ENCODE measurements at regions not wholly inside any gene's neighbourhood (a gene's known extent, or its start where the extent isn't known, plus 50 kb on each side); places are given as distances from the start of the nearest gene placed in this dataset.
A peak's percentile ranks its signal among the peaks of the same experiment; 100 is the strongest.
"Not testable (repeated sequence)": the region's sequence is repeated elsewhere in the genome, so short reads cannot be mapped to it uniquely, and the experiment has no call there.

GRCh38 chr13:48810013-48810412, 156.3 kb downstream of the CYSLTR2 start:
- DNase-seq = no peak

- DNase-seq = no peak
Observed at GRCh38 chr13:48813518-48813917, 159.8 kb downstream of the CYSLTR2 start.

DNA sequence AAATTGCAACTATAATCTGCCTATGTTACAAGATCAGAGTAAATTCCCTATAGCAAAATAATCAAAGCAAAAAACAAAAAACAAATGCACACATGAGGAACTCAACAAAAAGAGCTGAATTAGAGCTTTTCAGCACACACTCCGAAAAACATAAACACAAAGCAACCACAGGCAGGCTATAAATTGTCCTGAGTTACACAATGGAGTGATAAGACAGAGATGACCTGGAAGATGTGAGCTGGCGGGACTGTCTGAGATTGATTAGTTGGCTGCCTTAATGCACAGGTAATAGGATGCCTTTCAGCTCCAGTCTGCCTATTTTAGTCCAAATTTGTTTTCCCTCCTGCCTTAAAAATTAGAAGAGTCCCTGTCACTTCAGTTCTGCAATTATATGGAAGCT, 159.0 kb upstream of the FNDC3A start:
- no peak for DNase-seq

GRCh38 chr13:48817166-48817802, 158.4 kb upstream of the FNDC3A start:
- DNase-seq = no peak

- no peak for DNase-seq
Observed at GRCh38 chr13:48818495-48819356, 157.0 kb upstream of the FNDC3A start.

DNA sequence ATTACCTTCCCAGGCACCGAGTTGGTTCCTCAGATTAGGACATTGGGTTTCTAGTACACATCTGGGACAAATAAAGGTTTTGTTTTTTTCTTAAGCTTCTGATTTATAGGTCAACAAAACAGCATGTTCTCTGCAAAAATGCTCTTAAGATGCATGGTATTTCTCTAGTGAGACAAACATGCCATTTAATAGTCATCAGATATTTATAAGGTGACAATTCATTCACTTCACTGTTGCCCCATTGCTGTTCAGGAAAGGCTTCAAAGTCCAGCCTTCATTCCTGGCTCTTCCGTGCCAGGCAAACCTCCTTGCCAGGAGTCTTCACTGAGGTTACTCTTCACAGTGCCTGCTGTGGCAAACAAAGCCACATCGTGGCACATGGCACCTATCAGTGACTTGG, 156.3 kb upstream of the FNDC3A start:
- no peak for DNase-seq

DNA sequence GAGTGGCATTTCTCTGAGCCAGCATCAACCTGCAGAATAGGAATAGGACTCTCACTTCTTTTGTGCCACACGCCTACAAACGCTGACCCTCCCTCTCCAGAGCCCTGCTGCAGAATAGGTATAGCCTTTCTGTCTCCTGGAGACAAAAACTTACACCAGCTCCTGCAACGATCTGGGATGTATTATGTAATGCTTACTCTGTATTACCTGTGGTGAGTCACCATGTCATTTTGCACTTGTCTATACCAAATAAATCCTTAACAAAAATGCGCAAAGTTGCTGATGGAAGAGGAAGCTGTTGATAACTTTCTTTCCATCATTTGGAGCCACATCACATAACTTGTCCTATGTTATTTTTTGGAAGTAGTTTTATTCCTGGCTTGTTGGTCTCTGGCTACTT, 155.8 kb upstream of the FNDC3A start:
- no peak for DNase-seq

- not testable (repeated sequence) for DNase-seq
Observed at GRCh38 chr13:48823526-48823925, 152.2 kb upstream of the FNDC3A start.

GRCh38 chr13:48826039-48826438, 149.7 kb upstream of the FNDC3A start:
- DNase-seq = no peak

DNA sequence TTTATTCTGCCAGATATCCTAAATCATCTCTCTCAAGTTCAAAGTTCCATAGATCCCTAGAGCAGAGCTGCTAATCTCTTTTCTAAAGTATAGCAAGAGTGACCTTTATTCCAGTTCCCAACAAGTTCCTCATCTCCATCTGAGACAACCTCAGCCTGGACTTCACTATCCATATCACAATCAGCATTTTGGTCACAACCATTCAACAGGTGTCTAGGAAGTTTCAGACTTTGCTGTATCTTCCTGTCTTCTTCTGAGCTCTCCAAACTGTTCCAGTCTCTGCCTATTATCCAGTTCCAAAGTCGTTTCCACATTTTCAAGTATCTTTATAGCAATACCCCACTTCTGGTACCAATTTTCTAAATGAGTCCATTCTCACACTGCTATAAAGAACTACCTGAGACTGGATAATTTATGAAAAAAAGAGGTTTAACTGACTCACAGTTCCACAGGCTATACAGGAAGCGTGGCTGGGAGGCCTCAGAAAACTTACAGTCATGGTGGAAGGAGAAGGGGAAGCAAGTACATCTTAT, 148.7 kb upstream of the FNDC3A start:
- not testable (repeated sequence) for DNase-seq

DNA sequence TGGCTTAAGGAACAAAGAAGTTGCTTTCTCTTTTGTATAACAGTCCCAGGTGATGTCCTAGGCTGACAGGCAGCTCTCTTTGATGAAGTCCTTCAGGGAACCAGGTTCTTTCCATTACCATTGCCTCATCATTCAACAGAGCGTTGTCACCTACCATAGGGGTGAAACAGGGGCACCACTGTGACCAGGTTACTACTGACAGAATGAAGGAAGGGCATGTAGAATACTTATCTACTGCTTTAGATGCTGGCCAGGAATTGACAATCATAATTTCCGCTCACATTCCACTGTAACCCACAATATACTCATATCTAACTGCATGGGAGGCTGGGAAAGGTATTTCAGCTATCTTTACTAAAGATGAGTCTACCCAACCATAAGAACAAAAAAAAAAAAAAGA, 148.0 kb upstream of the FNDC3A start:
- no peak for DNase-seq

DNA sequence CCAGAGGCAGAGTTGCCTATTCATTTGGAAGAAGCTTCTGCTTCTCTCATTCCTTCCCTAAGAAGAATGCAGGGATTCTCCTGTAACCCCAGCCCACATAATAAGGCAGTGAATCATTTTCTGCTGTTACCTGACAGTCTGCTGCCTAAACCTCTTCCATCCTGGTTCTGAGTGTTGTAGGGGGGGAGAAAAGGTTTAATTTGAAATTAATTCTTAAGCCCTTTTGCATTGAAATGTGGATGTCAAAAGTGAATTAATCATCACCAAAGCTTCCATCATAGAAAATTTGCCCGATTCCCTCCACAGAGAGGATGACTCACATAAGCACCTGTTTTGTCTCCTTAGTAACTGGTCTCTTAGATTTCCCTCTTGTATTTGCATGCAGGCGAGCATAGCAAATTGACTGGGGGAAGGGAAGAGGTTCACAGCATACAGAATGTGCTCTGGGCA, 146.7 kb upstream of the FNDC3A start:
- peak in 1 of 2 donors; percentile 16 for DNase-seq

- DNase-seq = no peak
Observed at GRCh38 chr13:48829536-48829935, 146.2 kb upstream of the FNDC3A start.

DNA sequence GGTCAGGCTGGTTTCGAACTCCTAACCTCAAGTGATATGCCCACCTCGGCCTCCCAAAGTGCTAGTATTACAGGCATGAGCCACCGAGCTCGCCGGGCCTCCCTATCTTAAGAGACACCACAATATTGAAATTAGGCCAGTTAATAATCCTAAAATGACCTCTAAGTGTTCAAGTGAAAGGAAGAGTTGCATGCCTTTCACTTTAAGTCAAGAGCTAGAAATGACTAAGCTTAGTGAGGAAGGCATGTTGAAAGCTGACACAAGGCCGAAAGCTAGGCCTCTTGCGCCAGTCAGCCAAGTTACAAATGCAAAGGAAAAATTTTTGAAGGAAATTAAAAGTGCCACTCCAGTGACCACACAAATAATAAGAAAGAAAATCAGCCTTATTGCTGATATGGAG, 144.5 kb upstream of the FNDC3A start:
- no peak for DNase-seq

GRCh38 chr13:48833412-48833811, 142.3 kb upstream of the FNDC3A start:
- DNase-seq = no peak

- not testable (repeated sequence) for DNase-seq
Observed at GRCh38 chr13:48835326-48835725, 140.4 kb upstream of the FNDC3A start.

DNA sequence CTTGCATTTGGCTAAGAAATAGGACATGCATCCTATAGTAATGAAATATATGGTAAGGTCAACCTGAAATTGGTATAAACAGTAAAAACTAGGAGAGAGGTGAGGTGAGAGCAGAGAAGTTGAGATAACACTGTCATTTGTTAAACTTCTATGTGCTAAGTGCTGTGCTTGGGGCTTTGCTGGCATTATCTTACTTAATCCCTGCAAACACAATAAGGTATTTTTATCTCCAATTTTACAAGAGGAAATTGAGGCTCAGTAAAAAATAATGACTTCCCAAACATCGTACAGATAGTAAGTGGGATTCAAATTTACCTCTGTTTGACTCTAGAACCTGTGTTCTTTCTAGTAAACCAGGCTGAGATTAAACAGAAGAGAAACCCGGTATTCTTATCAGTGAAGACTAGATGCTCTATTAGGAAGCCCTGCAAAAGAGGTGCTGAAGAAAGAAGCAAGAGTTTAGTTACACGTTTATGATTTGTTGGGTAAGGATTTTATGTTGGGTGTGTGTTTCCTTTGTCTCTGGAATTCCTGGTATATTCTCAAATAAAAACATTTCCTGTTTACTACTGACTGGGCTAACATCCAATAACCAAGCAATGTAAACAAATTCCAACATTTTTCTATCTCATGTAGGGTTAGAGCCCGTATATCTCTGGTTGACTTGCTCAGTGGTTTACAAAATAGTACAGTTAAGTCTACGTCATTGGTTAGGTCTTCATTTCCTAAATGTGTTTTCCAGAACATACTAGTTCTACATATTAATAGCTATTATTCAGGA, 137.3 kb upstream of the FNDC3A start:
- DNase-seq = no peak

DNA sequence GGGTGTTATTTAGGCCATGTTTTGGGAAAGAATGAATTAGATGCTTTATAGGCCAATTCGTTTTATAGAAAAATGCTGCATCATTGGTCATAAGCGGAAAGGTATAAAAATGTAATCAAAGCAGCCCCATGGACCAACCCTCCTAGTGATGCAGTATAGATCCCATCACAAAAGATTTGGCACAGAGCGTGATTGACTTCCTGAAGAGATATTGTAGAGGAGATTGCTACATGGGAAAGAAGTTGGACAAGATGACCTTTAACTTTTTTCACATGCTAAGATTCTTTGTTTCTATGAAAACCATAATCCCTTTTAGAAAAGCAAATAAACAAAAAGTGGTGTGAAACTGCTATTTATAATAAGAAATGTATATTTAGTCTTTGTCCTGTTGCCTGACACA, 136.5 kb upstream of the FNDC3A start:
- no peak for DNase-seq

DNA sequence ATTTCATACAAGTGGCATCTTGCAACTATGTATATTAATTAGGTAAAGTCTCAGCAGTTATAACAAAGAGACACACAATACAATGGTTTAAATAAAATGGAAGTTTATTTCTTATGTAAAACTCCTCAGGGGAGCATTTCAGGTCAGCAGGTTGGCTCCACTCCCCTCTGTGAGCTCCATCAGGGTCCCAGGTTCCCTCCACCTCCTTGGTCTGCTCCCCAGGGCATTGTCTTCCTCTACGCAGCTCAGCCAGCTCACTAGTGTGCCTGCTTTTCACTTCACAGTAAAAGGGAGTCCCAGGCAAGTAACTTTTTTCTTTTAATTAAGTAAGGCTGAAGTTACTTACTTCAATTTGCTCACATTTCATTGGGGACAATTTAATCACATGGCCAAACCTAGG, 135.3 kb upstream of the FNDC3A start:
- no peak for DNase-seq

GRCh38 chr13:48842316-48842715, 133.4 kb upstream of the FNDC3A start:
- no peak for DNase-seq

DNA sequence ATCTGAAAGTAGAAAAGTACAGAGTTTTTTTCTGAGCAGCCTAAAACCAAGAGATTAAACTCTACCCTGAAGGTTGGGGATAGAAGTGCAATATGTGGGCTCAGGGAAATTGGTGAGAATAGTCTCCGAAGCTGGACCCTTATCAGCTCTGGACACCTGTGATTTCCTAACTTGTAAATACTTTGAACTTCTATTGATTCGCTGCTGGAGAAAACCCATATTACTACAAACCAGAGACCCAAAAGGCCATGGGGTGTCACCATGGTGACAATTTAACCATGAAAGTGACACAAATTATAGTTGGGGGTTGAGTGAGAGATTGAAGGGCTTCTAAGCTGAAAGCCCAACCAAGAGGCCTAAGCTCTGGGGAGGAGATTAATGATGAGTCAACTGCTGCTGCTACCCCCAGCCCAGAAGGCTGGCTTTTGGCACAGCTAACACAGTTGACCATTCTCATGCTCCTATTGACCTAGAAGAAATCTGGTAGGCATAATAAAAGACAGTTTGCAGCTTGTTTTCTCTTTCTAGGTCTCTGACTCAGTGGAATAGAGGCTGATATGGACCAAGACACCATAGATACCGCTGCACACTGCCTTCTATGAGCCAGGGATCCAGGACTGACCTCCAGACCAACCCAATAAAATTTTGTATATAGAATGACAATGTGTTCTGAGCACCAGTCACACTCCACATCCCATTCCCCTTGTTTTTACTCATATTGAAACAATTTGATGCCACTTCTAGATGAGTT, 131.9 kb upstream of the FNDC3A start:
- no peak for DNase-seq

DNA sequence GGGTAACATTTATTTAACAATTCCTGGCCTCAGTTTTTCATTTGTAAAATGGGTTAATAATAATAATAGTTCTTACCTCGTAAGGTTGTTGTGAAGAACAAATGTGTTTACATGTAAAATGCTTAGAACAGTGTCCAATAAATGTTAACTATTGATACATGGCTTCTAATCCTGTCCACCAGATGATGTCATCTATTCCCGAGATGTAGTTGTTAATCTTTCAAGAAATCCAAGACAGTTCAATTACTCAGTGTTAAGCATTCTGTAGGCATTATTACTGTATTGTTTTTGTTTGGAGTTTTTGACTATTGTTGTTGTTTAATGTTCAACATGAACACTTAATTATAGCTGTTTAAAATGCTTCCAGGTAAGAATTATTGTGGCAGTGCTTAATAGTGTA, 131.0 kb upstream of the FNDC3A start:
- no peak for DNase-seq

DNA sequence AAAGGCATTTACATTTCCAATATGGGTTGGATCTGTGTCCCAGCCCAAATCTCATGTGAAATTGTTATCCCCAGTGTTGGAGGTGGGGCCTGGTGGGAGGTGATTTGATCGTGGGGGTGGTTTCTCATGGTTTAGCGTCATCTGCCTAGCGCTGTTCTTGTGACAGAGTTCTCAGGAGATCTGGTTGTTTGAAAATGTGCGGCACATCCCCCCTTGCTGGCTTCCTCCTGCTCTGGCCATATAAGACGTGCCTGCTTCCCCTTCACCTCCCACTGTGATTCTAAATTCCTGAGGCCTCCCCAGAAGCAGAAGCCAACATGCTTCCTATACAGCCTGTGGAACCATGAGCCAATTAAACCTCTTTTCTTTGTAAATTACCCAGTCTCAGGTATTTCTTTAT, 126.2 kb upstream of the FNDC3A start:
- DNase-seq = no peak
